SK-N-DZ (cell line): ENCODE measurements at regions not wholly inside any gene's neighbourhood (a gene's known extent, or its start where the extent isn't known, plus 50 kb on each side); places are given as distances from the start of the nearest gene placed in this dataset.
"Not testable (repeated sequence)": the region's sequence is repeated elsewhere in the genome, so short reads cannot be mapped to it uniquely, and the experiment has no call there.

ENCODE experiments used
- DNase-seq: peaks from one replicate; pipeline ENCODE4 v3.0.0-alpha.2; 2015; ENCODE audit warnings: low spot score

- no peak for DNase-seq
Observed at GRCh38 chr15:96582473-96582872, 252.0 kb downstream of the NR2F2 start.

DNA sequence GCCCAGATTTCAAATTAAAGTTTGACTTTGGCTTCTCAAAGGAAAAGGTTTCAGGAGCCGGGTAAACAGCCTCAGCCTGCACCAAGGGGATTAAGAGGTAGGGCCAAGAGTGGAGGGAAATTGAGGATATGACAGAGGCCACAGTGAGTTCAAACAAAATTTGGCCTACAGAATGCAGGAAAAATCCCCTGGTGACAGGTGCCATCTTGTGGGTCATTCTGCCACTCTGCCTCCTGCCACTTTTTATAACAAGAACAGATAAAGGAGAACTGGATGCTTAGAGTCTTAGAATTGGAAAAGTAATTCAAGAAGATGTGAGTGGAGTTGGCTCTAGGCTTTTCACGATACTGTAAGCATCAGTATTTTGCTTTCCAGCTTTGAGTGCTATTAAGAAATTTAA, 253.2 kb downstream of the NR2F2 start:
- no peak for DNase-seq

DNA sequence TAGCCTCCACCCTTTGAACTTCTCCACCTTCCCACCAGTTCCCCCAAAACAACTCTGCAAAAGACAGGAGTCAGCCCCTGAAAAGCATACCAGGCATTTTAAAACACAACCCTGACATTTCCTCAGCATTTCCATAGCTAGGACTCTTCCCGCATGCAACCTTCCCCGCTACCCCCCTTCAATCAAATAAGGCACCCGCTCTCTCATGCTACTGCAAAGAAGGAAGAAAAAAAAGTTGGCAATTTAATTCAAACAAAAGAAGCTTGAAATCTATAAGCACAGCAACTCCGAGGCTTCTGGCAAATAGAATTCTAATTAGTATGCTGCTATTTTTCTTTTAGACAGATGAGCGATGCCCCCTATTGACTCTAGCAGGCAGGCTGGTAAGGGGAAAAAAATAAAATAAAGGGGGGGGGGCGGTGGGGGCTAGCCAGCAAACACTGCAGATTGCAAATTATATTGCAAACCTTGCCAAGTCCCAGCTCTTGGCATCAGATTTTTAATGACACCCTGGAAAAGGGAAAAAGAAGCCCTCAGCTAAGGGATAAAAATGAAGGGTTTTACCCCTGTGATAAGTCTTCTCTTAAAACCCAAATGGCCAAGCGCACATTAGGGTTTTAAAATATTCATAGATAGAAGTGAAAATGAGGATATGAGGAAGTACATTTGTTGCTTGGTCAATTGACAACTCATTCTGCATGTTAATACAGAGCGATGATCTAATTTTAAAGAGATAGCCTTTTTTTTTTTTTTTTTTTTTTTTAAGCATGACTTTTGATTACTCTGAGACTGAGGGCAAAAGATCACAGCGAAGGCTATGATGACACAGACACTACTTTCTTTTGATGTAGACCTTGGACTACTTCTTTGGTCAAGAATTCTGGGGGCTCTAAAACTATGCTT, 255.2 kb downstream of the NR2F2 start:
- no peak for DNase-seq

DNA sequence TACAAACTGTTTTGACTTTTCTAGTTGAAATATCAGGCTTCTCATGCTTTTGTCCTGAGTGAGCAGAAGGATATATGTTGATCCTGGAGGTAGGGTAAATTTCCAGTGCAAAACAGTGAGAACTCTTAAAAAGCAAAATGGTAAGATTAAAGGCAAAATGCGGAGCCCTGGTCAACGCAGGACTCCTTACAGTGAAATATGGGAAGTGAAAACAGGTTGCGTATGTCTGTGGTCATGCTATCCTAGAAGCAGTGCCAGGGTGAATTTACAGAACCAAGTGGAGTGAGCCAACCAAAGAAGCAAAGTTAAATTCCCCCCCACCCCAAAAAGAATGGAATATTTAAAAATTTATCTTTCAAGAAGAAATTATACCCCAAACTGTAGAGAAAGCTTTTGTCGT, 256.4 kb downstream of the NR2F2 start:
- DNase-seq, result no peak

- no peak for DNase-seq
Observed at GRCh38 chr15:96589864-96590263, 259.4 kb downstream of the NR2F2 start.

DNA sequence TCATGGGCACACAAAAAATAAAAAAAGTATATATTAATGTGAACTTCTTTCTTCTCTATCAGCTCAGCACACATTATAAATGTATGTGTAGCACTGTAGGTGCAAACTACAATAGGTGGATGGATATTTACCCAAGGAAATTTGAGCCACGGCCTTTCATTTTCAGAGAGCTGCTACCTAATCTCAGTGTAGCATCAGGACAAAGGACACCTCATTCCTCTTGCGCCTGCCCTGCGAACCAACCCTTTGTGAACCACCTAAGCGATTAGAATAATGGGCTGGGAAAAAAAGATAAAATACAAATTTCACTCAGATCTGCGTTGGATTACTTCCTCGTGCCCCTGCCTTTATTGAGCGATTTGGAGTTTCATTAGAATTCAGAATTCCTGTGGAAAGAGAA, 263.2 kb downstream of the NR2F2 start:
- no peak for DNase-seq

- no peak for DNase-seq
Observed at GRCh38 chr15:96595951-96596350, 265.5 kb downstream of the NR2F2 start.

- DNase-seq, result no peak
Observed at GRCh38 chr15:96598514-96598913, 268.0 kb downstream of the NR2F2 start.

- DNase-seq, result no peak
Observed at GRCh38 chr15:96599268-96599667, 268.8 kb downstream of the NR2F2 start.

DNA sequence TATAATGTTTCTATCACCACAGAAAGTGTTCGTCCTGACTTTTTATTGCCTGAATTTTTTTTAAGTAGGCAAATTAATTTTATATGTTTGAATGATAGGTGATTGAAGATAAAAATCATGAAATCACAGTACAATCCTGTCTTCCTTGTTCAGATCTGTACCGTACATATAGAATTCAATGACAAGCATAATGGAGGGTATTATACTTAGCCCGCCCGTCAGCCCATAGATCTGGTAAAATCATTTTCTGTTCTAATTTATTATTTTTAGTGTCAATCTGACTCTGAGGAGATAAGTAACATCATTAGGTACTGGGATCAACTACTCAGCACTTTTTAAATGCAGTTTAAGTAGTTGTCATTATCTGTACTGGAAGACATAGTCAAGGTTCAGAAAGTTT, 269.9 kb downstream of the NR2F2 start:
- no peak for DNase-seq

DNA sequence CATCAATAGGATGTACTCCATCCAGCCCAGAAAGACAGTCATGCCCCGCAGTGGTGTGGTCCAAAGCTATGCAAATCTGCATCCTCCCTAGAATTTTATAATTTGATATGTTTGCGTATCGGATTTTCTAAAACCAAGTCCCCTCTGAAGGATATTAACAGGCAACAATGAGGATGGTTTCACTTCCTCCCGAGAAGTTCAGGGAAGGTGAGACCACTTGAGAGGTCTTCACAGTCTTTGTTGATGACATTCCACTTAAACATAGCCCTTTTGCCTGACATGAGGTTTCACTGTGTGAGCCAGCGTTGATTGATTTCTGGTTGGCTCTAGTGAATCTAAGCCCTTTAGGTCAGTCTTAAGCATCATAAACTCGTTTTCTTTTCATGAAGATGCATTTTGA, 276.1 kb downstream of the NR2F2 start:
- no peak for DNase-seq

GRCh38 chr15:96610757-96611156, 280.3 kb downstream of the NR2F2 start:
- DNase-seq, result no peak

DNA sequence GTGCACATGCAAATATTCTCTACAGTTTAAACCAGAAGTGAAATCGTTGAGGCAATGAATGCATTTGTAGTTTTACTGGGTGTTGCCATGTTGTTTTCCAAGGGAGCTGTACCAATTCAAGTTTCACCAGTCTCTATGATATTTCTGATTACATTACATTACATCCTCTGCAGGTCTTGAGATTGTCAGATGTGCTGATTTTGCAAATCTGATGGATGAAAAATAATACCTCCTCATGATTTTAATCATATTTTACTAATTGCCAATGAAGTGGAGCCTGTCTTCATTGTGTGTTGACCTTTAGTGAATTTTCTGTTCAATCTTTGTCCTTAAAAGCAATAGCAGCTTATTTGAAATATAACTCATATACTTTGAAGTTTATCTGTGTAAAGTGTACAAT, 282.4 kb downstream of the NR2F2 start:
- no peak for DNase-seq

DNA sequence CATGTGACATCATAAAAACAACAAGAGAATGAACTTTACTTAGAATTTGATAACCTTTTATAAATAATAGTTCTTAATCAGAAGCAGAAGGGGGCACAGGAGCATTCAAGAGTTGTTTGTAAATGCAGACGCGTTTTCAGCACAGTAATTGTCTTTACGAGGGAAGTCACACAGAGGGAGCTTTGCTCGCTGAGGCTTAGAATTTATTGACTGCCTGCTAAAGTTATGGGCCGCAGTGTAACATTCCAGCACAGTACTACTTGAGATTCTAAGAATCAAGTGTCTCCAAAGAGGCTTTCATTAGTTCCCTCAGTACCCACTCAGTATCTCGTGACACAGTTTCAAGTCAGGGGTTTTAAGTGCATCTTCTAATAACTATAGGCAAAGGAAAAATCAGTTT, 288.7 kb downstream of the NR2F2 start:
- DNase-seq, result no peak

GRCh38 chr15:96622714-96623113, 292.2 kb downstream of the NR2F2 start:
- DNase-seq, result no peak

DNA sequence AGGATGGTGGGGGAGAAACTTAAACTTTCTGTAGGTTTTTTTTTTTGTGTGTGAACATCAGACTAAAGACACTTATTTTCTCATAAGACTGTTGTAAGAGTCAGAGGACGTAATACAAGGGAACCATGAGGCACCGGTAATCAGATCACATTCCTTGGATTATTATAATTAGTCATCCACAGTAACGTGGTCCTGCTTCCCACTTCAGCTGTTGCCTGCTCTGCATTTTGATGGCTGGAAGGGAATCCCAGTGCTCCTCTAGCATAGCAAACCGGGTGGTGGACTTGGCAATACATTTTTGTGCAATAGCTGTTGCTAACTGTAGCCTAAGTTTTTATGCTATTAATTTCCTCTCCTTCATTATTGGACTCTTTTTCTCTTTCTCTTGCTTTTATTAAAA, 294.8 kb downstream of the NR2F2 start:
- no peak for DNase-seq

- peak; percentile 96 for DNase-seq
Observed at GRCh38 chr15:96627031-96627568, 296.6 kb downstream of the NR2F2 start.

DNA sequence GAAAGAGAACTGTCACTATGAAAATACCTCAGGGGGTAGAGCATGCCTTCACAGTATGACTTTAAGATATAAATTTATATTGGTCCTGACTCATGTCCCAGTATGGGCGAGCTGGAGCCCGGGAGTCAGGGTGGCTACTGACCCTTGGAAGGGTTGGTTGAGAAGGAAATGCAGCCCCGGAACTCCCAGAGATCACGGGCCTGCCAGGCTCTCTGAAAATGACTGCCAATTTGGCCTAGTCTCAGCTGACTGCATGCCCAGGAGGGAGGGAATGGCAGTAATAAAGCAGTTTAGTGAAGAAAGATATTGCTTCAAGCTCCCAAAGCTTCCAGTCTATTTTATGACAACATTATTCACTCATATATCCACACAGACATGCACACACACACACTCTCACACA, 299.0 kb downstream of the NR2F2 start:
- no peak for DNase-seq

GRCh38 chr15:96638793-96639192, 308.3 kb downstream of the NR2F2 start:
- DNase-seq, result no peak

DNA sequence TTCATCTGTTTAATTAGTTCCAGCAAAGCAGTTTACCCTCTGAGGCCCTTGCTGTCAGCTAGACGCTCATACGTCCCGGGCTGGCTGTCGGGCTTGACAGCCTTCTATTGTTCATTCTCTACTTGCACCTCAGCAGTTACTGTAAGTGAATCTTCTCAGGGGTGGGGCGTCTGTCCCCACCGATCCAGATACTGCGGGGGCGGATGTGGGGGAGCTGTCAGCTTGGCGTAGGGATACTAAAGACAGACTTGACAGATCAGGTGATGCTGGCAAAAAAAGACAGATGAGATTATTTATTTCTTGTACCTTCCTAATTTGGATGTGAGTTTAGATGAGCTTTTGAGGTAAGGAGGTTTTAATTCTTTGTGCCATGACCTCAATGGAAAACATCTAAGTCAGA, 315.3 kb downstream of the NR2F2 start:
- DNase-seq, result no peak

GRCh38 chr15:96648866-96649265, 318.4 kb downstream of the NR2F2 start:
- no peak for DNase-seq

- DNase-seq, result no peak
Observed at GRCh38 chr15:96657096-96657495, 326.6 kb downstream of the NR2F2 start.

DNA sequence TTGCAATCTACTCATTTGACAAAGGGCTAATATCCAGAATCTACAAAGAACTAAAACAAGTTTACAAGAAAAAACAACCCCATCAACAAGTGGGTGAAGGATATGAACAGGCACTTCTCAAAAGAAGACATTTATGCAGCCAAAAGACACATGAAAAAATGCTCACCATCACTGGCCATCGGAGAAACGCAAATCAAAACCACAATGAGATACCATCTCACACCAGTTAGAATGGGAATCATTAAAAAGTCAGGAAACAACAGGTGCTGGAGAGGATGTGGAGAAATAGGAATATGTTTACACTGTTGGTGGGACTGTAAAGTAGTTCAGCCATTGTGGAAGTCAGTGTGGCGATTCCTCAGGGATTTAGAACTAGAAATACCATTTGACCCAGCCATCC, 336.5 kb downstream of the NR2F2 start:
- not testable (repeated sequence) for DNase-seq
